ENCODE measurements at regions not wholly inside any gene's neighbourhood (a gene's known extent, or its start where the extent isn't known, plus 50 kb on each side); places are given as distances from the start of the nearest gene placed in this dataset.
"Not testable (repeated sequence)": the region's sequence is repeated elsewhere in the genome, so short reads cannot be mapped to it uniquely, and the experiment has no call there.

GRCh38 chr12:116376354-116377193 is 99.1 kb upstream of the MED13L start:
- Mint-ChIP-seq H3K4me3 (no peak overlapping the region), H3K27ac (peak overlapping the region in 1 of 3 experiments; percentile 8; a peak in 1 of 7 replicates), H3K4me1 (peaks cover 33 to 44% of the 10 kb centered on the region in 2 experiments), H3K27me3 (ENCODE audit: low read depth) (peaks cover 26% of the 10 kb centered on the region), H3K36me3 (ENCODE audit: insufficient read depth in 1 of 3, low read depth in 3 of 3) (no peaks in the 10 kb centered on the region; a peak in 1 of 7 replicates), H3K9me3 (peaks cover 8 to 14% of the 10 kb centered on the region in 2 experiments; a peak in 3 of 5 replicates)
- Histone ChIP-seq H4K8ac (replicated peaks; ENCODE audit: insufficient read length, low read depth, low read length) (no peak overlapping the region), H3K18ac (ENCODE audit: insufficient read length, low read depth, low read length) (no peak overlapping the region), H2AK5ac (ENCODE audit: insufficient read length, low read length) (no peak overlapping the region), H4K5ac (ENCODE audit: insufficient read length, low read depth, low read length) (no peak overlapping the region), H3K4ac (ENCODE audit: low read depth, low read length) (no peak overlapping the region), H3K56ac (ENCODE audit: insufficient read length, low read depth, low read length) (no peak overlapping the region), H4K20me1 (ENCODE audit: control insufficient read depth, insufficient read depth, insufficient read length) (no peaks in the 10 kb centered on the region), H3K9me3 (ENCODE audit: control insufficient read depth, low read depth, low read length) (no peaks in the 10 kb centered on the region), H2BK12ac (ENCODE audit: insufficient read length, low read depth, low read length) (no peak overlapping the region), H3T11ph (ENCODE audit: low read length) (no peak overlapping the region), H3K4me1 (ENCODE audit: insufficient read depth, low read length) (peaks cover 6% of the 10 kb centered on the region; the same call in 1 of the 2 replicates), H4K91ac (ENCODE audit: insufficient read length, low read depth, low read length) (no peak overlapping the region), H3K79me2 (ENCODE audit: insufficient read depth, low read length) (no peaks in the 10 kb centered on the region), H3K9ac (ENCODE audit: extremely low read depth, insufficient read length, low read length) (no peak overlapping the region), H3K4me2 (ENCODE audit: insufficient read depth, insufficient read length, low read length) (no peak overlapping the region), H2BK20ac (ENCODE audit: low read depth, low read length, poor library complexity, severe bottlenecking) (no peak overlapping the region), H3K27me3 (ENCODE audit: insufficient read depth, low read length) (no peaks in the 10 kb centered on the region), H2BK5ac (ENCODE audit: insufficient read length, low read length) (no peak overlapping the region), H3K79me1 (ENCODE audit: insufficient read depth, low read depth, low read length, poor library complexity, severe bottlenecking) (no peaks in the 10 kb centered on the region), H2BK120ac (ENCODE audit: low read depth, low read length, poor library complexity, severe bottlenecking) (no peak overlapping the region), H3K27ac (ENCODE audit: insufficient read length, low read depth, low read length) (no peak overlapping the region), H2BK15ac (ENCODE audit: low read depth, low read length) (no peak overlapping the region), H2AFZ (ENCODE audit: low read length) (no peak overlapping the region), H3K23ac (ENCODE audit: insufficient read length, low read depth, low read length) (no peak overlapping the region), H3K14ac (ENCODE audit: insufficient read depth, low read length) (no peak overlapping the region), H3K23me2 (ENCODE audit: insufficient read length, low read depth, low read length, poor library complexity, severe bottlenecking) (peaks cover 4% of the 10 kb centered on the region)
- DNase-seq: no peak
- WGBS (ENCODE audit: extremely low coverage, insufficient read length, low lambda C conversion rate): no CpG with 5 or more reads among the region's 11 CpGs
- TF ChIP-seq CTCF (conservative IDR thresholded peaks at IDR 0.05): no peak

GRCh38 chr12:116377194-116377571 is 99.7 kb upstream of the MED13L start:
- H3K27me3 Mint-ChIP-seq (ENCODE audit: low read depth): peaks cover 27% of the 10 kb centered on the region
- not testable (repeated sequence) for H4K91ac ChIP-seq (ENCODE audit: insufficient read length, low read depth, low read length); H3K4ac ChIP-seq (ENCODE audit: low read depth, low read length); H3K27ac Mint-ChIP-seq; H3K79me1 ChIP-seq (ENCODE audit: insufficient read depth, low read depth, low read length, poor library complexity, severe bottlenecking); H3K4me3 Mint-ChIP-seq; H3T11ph ChIP-seq (ENCODE audit: low read length); H2AFZ ChIP-seq (ENCODE audit: low read length); H3K14ac ChIP-seq (ENCODE audit: insufficient read depth, low read length); H4K8ac ChIP-seq (replicated peaks; ENCODE audit: insufficient read length, low read depth, low read length); H3K56ac ChIP-seq (ENCODE audit: insufficient read length, low read depth, low read length); H3K9me3 ChIP-seq (ENCODE audit: control insufficient read depth, low read depth, low read length); H3K4me2 ChIP-seq (ENCODE audit: insufficient read depth, insufficient read length, low read length); H3K79me2 ChIP-seq (ENCODE audit: insufficient read depth, low read length); H3K23ac ChIP-seq (ENCODE audit: insufficient read length, low read depth, low read length); H2BK20ac ChIP-seq (ENCODE audit: low read depth, low read length, poor library complexity, severe bottlenecking); DNase-seq; H3K27me3 ChIP-seq (ENCODE audit: insufficient read depth, low read length); H2AK5ac ChIP-seq (ENCODE audit: insufficient read length, low read length); H3K27ac ChIP-seq (ENCODE audit: insufficient read length, low read depth, low read length); H3K18ac ChIP-seq (ENCODE audit: insufficient read length, low read depth, low read length); H2BK15ac ChIP-seq (ENCODE audit: low read depth, low read length); H3K23me2 ChIP-seq (ENCODE audit: insufficient read length, low read depth, low read length, poor library complexity, severe bottlenecking); H3K9ac ChIP-seq (ENCODE audit: extremely low read depth, insufficient read length, low read length); H3K4me1 ChIP-seq (ENCODE audit: insufficient read depth, low read length); H3K36me3 Mint-ChIP-seq (ENCODE audit: insufficient read depth in 1 of 3, low read depth in 3 of 3); H2BK12ac ChIP-seq (ENCODE audit: insufficient read length, low read depth, low read length); H4K20me1 ChIP-seq (ENCODE audit: control insufficient read depth, insufficient read depth, insufficient read length); H2BK5ac ChIP-seq (ENCODE audit: insufficient read length, low read length); H2BK120ac ChIP-seq (ENCODE audit: low read depth, low read length, poor library complexity, severe bottlenecking); H4K5ac ChIP-seq (ENCODE audit: insufficient read length, low read depth, low read length)
- peaks cover 39 to 50% of the 10 kb centered on the region in 2 experiments for H3K4me1 Mint-ChIP-seq
- peaks cover 8 to 14% of the 10 kb centered on the region in 2 experiments; a peak in 3 of 5 replicates for H3K9me3 Mint-ChIP-seq
- no CpG with 5 or more reads among the region's 6 CpGs for WGBS (ENCODE audit: extremely low coverage, insufficient read length, low lambda C conversion rate)
